ENCODE measurements at regions not wholly inside any gene's neighbourhood (a gene's known extent, or its start where the extent isn't known, plus 50 kb on each side); places are given as distances from the start of the nearest gene placed in this dataset.

GRCh38 chr5:4001004-4001403 is 405.4 kb downstream of the IRX1 start:
- no peak for TF ChIP-seq GATA2 (IDR thresholded peaks at IDR 0.05; ENCODE audit: low read depth, low read length)
- no peak for TF ChIP-seq GATA3 (IDR thresholded peaks at IDR 0.05; ENCODE audit: low read depth, low read length)

GRCh38 chr5:4001758-4002533 is 406.3 kb downstream of the IRX1 start:
- TF ChIP-seq GATA2 (IDR thresholded peaks at IDR 0.05; ENCODE audit: low read depth, low read length), result no peak
- no peak for TF ChIP-seq GATA3 (IDR thresholded peaks at IDR 0.05; ENCODE audit: low read depth, low read length)

DNA sequence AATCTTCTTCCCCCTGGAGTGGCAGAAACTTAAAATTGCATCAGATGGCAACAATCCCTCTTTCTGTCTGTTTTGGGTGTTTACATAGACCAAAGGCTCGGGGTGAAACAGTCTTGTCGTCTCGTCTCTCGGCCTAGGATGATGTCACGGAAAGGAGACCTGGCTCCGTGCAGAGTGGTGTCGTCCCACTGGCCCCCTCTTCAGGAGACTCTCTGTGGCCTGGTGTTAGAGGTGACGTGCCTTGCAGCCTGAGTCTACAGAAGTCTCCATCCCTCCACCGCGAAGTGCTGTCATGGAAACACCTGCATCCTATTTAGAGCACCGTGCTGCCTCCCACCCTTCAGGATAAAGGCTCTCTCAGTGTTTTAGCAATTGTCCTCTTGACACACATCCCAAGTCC is 409.7 kb downstream of the IRX1 start:
- TF ChIP-seq GATA3 (IDR thresholded peaks at IDR 0.05; ENCODE audit: low read depth, low read length) (no peak), GATA2 (IDR thresholded peaks at IDR 0.05; ENCODE audit: low read depth, low read length) (no peak)

DNA sequence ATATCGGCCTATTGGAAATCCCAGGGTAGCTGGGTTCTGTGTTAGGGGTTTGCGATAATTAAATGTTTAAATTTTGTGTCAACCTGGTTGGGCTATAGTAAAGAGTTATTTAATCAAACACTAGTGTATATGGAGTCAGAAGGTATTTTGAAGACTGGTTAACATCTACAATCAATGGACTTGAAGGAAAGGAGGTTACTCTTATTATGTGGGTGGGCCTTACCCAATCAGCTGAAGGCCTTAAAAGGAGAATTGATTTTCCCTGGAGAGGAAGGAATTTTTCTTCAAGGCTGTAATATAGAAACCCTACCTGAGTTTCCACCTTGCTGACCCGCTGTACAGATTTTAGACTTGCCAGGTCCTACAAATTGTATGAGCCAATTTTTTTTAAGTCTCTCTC is 411.4 kb downstream of the IRX1 start:
- no peak for TF ChIP-seq GATA3 (IDR thresholded peaks at IDR 0.05; ENCODE audit: low read depth, low read length)
- no peak for TF ChIP-seq GATA2 (IDR thresholded peaks at IDR 0.05; ENCODE audit: low read depth, low read length)

DNA sequence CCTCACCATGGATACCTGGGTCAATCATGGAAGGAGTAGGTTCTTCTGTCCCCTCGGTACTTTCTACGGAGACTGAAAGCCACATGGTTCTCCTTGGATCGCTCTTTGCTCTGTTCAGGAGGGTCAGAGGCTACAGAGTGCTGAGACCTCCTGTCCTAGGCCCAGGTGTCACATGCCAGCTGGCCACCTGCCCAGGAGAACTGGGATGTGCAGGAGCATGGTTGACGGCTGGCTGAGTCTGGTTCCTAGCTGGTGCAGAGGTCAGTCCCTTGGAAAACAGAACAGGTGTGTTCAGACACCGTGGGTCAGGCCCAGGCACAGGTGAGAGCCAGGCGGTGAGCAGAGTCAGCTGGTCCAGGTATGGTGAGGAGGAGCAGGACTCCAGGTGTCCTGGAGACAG is 416.3 kb downstream of the IRX1 start:
- TF ChIP-seq GATA3 (IDR thresholded peaks at IDR 0.05; ENCODE audit: low read depth, low read length) (no peak), GATA2 (IDR thresholded peaks at IDR 0.05; ENCODE audit: low read depth, low read length) (no peak)

DNA sequence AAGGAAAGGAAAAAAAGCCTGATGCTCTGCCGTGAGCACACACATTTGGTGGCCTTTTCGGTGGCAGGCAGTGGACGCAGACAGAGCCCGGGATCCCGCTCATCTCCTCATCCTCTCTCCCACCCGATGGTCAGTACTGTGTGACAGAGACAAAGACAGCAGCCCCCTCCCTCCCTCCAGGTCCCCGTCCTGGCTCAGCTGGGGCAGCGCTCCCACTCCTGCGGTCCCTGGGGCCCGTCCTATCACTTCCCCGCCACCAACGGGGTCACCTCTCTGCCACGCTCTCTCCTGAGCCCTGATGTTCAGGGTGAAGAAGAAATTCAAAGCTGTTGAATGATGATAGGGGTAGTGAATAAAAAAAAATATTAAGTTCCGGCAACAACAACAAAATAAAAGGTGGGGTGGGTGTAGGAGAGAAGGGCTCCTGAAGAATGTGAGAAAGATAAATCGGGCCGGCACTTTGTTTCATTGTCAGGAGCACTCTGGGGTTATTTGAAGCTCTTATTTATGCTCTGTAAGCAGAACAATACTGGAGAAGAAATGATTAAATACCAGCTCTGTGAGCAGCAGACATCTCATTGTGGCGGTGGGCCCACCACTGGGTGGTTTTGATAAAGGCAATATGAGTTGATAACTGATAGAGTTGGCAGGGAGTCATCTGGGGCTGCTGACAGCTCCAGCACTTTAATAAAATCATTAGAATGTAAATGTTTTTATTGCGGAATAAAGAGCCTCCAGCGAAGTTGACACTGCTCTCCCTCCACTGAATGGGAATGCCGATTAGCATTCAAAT is 417.7 kb downstream of the IRX1 start:
- no peak for TF ChIP-seq GATA3 (IDR thresholded peaks at IDR 0.05; ENCODE audit: low read depth, low read length)
- no peak for TF ChIP-seq GATA2 (IDR thresholded peaks at IDR 0.05; ENCODE audit: low read depth, low read length)

DNA sequence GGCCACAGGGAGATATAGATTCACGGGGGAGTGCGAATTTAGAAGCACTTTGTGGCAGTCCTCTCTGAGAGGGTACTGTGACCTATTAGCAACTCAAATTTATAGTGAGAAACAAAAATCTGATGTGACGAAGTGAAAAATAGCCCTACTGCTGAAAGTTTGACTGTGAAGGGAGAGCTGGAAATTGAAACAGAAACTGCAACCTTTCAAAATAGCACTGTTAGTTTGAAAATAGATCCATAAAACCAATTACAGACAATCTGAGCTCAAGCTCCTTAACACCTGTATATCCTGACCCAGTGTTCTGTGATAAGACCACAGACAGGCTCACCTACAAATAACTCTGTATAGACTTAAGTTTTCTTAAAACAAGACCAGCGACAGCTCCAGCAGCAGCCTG is 420.1 kb downstream of the IRX1 start:
- TF ChIP-seq GATA3 (IDR thresholded peaks at IDR 0.05; ENCODE audit: low read depth, low read length), result no peak
- no peak for TF ChIP-seq GATA2 (IDR thresholded peaks at IDR 0.05; ENCODE audit: low read depth, low read length)

DNA sequence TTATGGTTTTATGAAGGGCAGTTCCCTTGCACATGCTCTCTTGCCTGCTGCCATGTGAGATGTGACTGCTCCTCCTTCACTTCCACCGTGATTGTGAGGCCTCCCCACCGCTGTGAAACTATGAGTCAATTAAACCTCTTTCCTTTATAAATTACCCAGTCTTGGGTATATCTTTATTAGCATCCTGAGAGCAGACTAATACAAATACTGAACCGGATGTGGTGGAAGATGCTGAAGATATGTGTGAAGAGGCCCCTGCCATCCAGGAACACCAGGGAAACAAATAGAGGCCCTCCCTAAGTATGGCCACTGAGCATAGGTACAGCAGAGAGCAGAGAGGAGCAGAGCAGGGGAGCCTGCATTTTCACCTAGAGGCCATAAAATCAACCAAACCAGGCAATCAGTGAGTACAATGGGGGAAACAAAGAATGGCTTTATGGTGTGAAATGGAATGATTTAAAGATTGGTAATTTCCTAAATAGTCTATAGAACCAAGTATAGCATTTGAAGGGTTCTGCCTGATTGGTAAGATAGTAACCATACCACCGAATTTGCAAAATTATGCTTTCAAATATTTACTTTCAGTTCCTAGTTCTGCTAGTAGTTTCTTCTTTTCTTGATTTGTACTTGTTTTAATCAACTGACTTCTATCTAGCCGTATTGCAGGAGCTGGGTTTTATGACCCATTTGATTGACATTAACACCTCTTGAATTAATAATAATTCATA is 421.6 kb downstream of the IRX1 start:
- no peak for TF ChIP-seq GATA2 (IDR thresholded peaks at IDR 0.05; ENCODE audit: low read depth, low read length)
- no peak for TF ChIP-seq GATA3 (IDR thresholded peaks at IDR 0.05; ENCODE audit: low read depth, low read length)

- no peak for TF ChIP-seq GATA2 (IDR thresholded peaks at IDR 0.05; ENCODE audit: low read depth, low read length)
- TF ChIP-seq GATA3 (IDR thresholded peaks at IDR 0.05; ENCODE audit: low read depth, low read length), result no peak
Observed at GRCh38 chr5:4018007-4018406, 422.4 kb downstream of the IRX1 start.

DNA sequence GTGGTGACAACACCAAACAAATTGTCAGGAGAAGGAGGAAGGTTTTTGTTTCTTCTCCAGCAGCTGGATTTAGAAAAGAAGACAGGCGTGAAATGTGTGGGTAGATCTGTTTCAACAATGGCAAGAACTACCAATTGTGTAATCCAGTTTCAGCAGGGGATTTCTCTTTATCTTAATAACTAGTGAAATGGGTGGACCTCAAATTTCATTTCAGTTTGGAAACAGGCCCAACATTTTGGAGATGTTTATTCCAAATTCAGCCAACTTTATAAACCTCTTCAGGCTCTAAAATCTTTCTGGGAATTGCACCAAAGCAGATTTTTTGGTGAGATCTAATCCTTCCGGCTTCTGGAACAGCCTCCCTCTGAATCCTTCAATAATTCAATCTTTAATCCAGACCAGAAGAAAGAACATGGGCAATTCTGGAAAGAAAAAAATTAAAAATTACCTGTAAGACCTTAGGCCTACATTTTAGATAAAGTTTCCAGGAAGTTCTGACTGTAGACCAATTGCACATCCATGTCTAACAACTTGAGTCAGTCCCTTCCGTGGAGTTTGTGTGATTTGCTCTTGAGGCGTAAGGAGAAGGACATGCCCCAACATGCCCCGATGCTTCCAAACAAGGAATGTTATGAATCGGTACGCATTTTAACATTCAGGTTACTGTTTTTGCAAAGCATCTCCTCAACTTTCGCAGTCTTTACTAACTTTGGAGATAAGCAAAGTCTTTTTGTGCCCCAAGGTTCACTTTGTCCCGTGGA is 423.6 kb downstream of the IRX1 start:
- no peak for TF ChIP-seq GATA2 (IDR thresholded peaks at IDR 0.05; ENCODE audit: low read depth, low read length)
- no peak for TF ChIP-seq GATA3 (IDR thresholded peaks at IDR 0.05; ENCODE audit: low read depth, low read length)

GRCh38 chr5:4019841-4020240 is 424.2 kb downstream of the IRX1 start:
- no peak for TF ChIP-seq GATA3 (IDR thresholded peaks at IDR 0.05; ENCODE audit: low read depth, low read length)
- no peak for TF ChIP-seq GATA2 (IDR thresholded peaks at IDR 0.05; ENCODE audit: low read depth, low read length)

GRCh38 chr5:4020400-4020799 is 424.8 kb downstream of the IRX1 start:
- TF ChIP-seq GATA2 (IDR thresholded peaks at IDR 0.05; ENCODE audit: low read depth, low read length), result no peak
- TF ChIP-seq GATA3 (IDR thresholded peaks at IDR 0.05; ENCODE audit: low read depth, low read length), result no peak

GRCh38 chr5:4022056-4022670 is 426.5 kb downstream of the IRX1 start:
- TF ChIP-seq GATA3 (IDR thresholded peaks at IDR 0.05; ENCODE audit: low read depth, low read length) (no peak), GATA2 (IDR thresholded peaks at IDR 0.05; ENCODE audit: low read depth, low read length) (no peak)
